NT2/D1 (cell line): ENCODE measurements at regions not wholly inside any gene's neighbourhood (a gene's known extent, or its start where the extent isn't known, plus 50 kb on each side); places are given as distances from the start of the nearest gene placed in this dataset.

Experiments used
- DNase-seq: peaks from one replicate; pipeline ENCODE4 v3.0.0-alpha.2; 2011; ENCODE audit warnings: low read depth, low spot score
- H3K27me3 ChIP-seq: 2 replicates; pipeline ENCODE4 v1.6.0; 2011; ENCODE audit warnings: mild to moderate bottlenecking; ENCODE audit not compliant: insufficient read length, insufficient read depth
- H3K36me3 ChIP-seq: 2 replicates; pipeline ENCODE4 v1.6.1; 2011; ENCODE audit warnings: mild to moderate bottlenecking, low read length, mixed read lengths; ENCODE audit not compliant: insufficient read depth, insufficient read length
- H3K4me1 ChIP-seq: 2 replicates; pipeline ENCODE4 v1.5.1; 2011; ENCODE audit not compliant: insufficient read depth, insufficient read length
- H3K4me3 ChIP-seq: 2 replicates; pipeline ENCODE4 v1.5.1; 2011; ENCODE audit warnings: low read depth; ENCODE audit not compliant: insufficient read length
- H3K9ac ChIP-seq: 2 replicates; pipeline ENCODE4 v1.6.0; 2011; ENCODE audit warnings: low read depth; ENCODE audit not compliant: insufficient read length
- H3K9me3 ChIP-seq: 2 replicates; pipeline ENCODE4 v1.5.1; 2011; ENCODE audit warnings: mild to moderate bottlenecking, low read length; ENCODE audit not compliant: insufficient read depth
- SUZ12 ChIP-seq: IDR thresholded peaks from 2 replicates; pipeline ENCODE4 v1.6.1; 2011; ENCODE audit not compliant: insufficient read length, insufficient read depth; ENCODE audit errors: extremely low read depth
- YY1 ChIP-seq: IDR thresholded peaks from 2 replicates; pipeline ENCODE4 v1.6.1; 2011; ENCODE audit not compliant: insufficient read length, insufficient read depth
- ZNF274 ChIP-seq: IDR thresholded peaks from 2 replicates; pipeline ENCODE4 v1.6.1; 2011; ENCODE audit warnings: mild to moderate bottlenecking, low read depth, low read length

GRCh38 chr5:174288439-174288838 is 242.9 kb downstream of the NSG2 start:
- no peaks in the 10 kb centered on the region for H3K9me3 ChIP-seq
- no peak for DNase-seq
- no peak overlapping the region for H3K4me3 ChIP-seq
- TF ChIP-seq ZNF274 (no peak), YY1 (no peak), SUZ12 (no peak)
- no peaks in the 10 kb centered on the region for H3K36me3 ChIP-seq
- no peaks in the 10 kb centered on the region for H3K4me1 ChIP-seq
- no peaks in the 10 kb centered on the region for H3K27me3 ChIP-seq
- no peak overlapping the region for H3K9ac ChIP-seq

GRCh38 chr5:174291162-174291561 is 245.7 kb downstream of the NSG2 start:
- Histone ChIP-seq H3K27me3 (no peaks in the 10 kb centered on the region), H3K4me1 (no peaks in the 10 kb centered on the region), H3K36me3 (no peaks in the 10 kb centered on the region), H3K9me3 (no peaks in the 10 kb centered on the region), H3K4me3 (no peak overlapping the region), H3K9ac (no peak overlapping the region)
- no peak for DNase-seq
- TF ChIP-seq ZNF274 (no peak), YY1 (no peak), SUZ12 (no peak)

- no peak for DNase-seq
- Histone ChIP-seq H3K9ac (no peak overlapping the region), H3K4me3 (no peak overlapping the region), H3K27me3 (no peaks in the 10 kb centered on the region), H3K4me1 (no peaks in the 10 kb centered on the region), H3K36me3 (no peaks in the 10 kb centered on the region), H3K9me3 (no peaks in the 10 kb centered on the region)
- TF ChIP-seq YY1 (no peak), SUZ12 (no peak), ZNF274 (no peak)
Measured at GRCh38 chr5:174292348-174292747, 246.8 kb downstream of the NSG2 start.

GRCh38 chr5:174293006-174293405 is 247.5 kb downstream of the NSG2 start:
- H3K9me3 ChIP-seq: no peaks in the 10 kb centered on the region
- no peak for DNase-seq
- no peaks in the 10 kb centered on the region for H3K27me3 ChIP-seq
- H3K9ac ChIP-seq: no peak overlapping the region
- no peak for TF ChIP-seq ZNF274
- TF ChIP-seq YY1: no peak
- TF ChIP-seq SUZ12: no peak
- H3K4me1 ChIP-seq: no peaks in the 10 kb centered on the region
- no peak overlapping the region for H3K4me3 ChIP-seq
- H3K36me3 ChIP-seq: no peaks in the 10 kb centered on the region

- H3K4me1 ChIP-seq: no peaks in the 10 kb centered on the region
- DNase-seq: no peak
- TF ChIP-seq SUZ12 (no peak), YY1 (no peak), ZNF274 (no peak)
Measured at GRCh38 chr5:174293481-174293880, 248.0 kb downstream of the NSG2 start.

GRCh38 chr5:174294891-174295620 is 249.6 kb downstream of the NSG2 start:
- Histone ChIP-seq H3K4me1 (no peaks in the 10 kb centered on the region), H3K27me3 (no peaks in the 10 kb centered on the region), H3K9me3 (no peaks in the 10 kb centered on the region), H3K36me3 (no peaks in the 10 kb centered on the region), H3K4me3 (no peak overlapping the region), H3K9ac (no peak overlapping the region)
- TF ChIP-seq ZNF274 (no peak), YY1 (no peak), SUZ12 (no peak)
- DNase-seq: no peak

More at GRCh38 chr5:174293481-174293880, 248.0 kb downstream of the NSG2 start:
- Histone ChIP-seq H3K9me3 (no peaks in the 10 kb centered on the region), H3K4me3 (no peak overlapping the region), H3K36me3 (no peaks in the 10 kb centered on the region), H3K9ac (no peak overlapping the region), H3K27me3 (no peaks in the 10 kb centered on the region)

- H3K4me3 ChIP-seq: no peak overlapping the region
- no peaks in the 10 kb centered on the region for H3K27me3 ChIP-seq
- DNase-seq: no peak
- TF ChIP-seq YY1: no peak
- no peak for TF ChIP-seq ZNF274
- no peak for TF ChIP-seq SUZ12
- no peaks in the 10 kb centered on the region for H3K4me1 ChIP-seq
- H3K9ac ChIP-seq: no peak overlapping the region
- no peaks in the 10 kb centered on the region for H3K36me3 ChIP-seq
- no peaks in the 10 kb centered on the region for H3K9me3 ChIP-seq
Measured at GRCh38 chr5:174295702-174296436, 250.4 kb downstream of the NSG2 start.
